ENCODE measurements at regions not wholly inside any gene's neighbourhood (a gene's known extent, or its start where the extent isn't known, plus 50 kb on each side); places are given as distances from the start of the nearest gene placed in this dataset.

- no peak for TF ChIP-seq CTCF (IDR thresholded peaks at IDR 0.05)
- TF ChIP-seq POLR2AphosphoS5 (IDR thresholded peaks at IDR 0.05) = no peak
Observed at GRCh38 chr19:29400917-29401711, 124.7 kb upstream of the VSTM2B start.
